CD4-positive, alpha-beta T cell treated with Interleukin-10 for 1 hour (primary cell): ENCODE measurements at regions not wholly inside any gene's neighbourhood (a gene's known extent, or its start where the extent isn't known, plus 50 kb on each side); places are given as distances from the start of the nearest gene placed in this dataset.
A peak's percentile ranks its signal among the peaks of the same experiment; 100 is the strongest.
"Not testable (repeated sequence)": the region's sequence is repeated elsewhere in the genome, so short reads cannot be mapped to it uniquely, and the experiment has no call there.

Source experiments
- DNase-seq: peaks from one replicate; pipeline ENCODE4 v3.0.0-alpha.2; 2020

- no peak for DNase-seq
Measured at GRCh38 chr7:69245646-69246045, 352.6 kb upstream of the AUTS2 start.

GRCh38 chr7:69246758-69247157 lies 351.5 kb upstream of the AUTS2 start:
- no peak for DNase-seq

- DNase-seq: not testable (repeated sequence)
Measured at GRCh38 chr7:69248382-69248828, 349.9 kb upstream of the AUTS2 start.

- DNase-seq: no peak
Measured at GRCh38 chr7:69250958-69251357, 347.3 kb upstream of the AUTS2 start.

- no peak for DNase-seq
Measured at GRCh38 chr7:69254643-69255042, 343.6 kb upstream of the AUTS2 start.

- DNase-seq: peak; percentile 19
Measured at GRCh38 chr7:69256634-69257081, 341.6 kb upstream of the AUTS2 start.

GRCh38 chr7:69257592-69257991 lies 340.7 kb upstream of the AUTS2 start:
- DNase-seq: no peak

GRCh38 chr7:69259445-69259844 lies 338.8 kb upstream of the AUTS2 start:
- DNase-seq: no peak

GRCh38 chr7:69260023-69260422 lies 338.3 kb upstream of the AUTS2 start:
- DNase-seq: no peak

- DNase-seq: no peak
Measured at GRCh38 chr7:69263550-69263949, 334.7 kb upstream of the AUTS2 start.

- no peak for DNase-seq
Measured at GRCh38 chr7:69269806-69270205, 328.5 kb upstream of the AUTS2 start.

- no peak for DNase-seq
Measured at GRCh38 chr7:69272101-69272500, 326.2 kb upstream of the AUTS2 start.

- no peak for DNase-seq
Measured at GRCh38 chr7:69276011-69276729, 322.1 kb upstream of the AUTS2 start.

GRCh38 chr7:69277366-69277765 lies 320.9 kb upstream of the AUTS2 start:
- DNase-seq: no peak

- DNase-seq: no peak
Measured at GRCh38 chr7:69282946-69283345, 315.3 kb upstream of the AUTS2 start.

GRCh38 chr7:69283421-69283820 lies 314.9 kb upstream of the AUTS2 start:
- DNase-seq: no peak

GRCh38 chr7:69285854-69286253 lies 312.4 kb upstream of the AUTS2 start:
- DNase-seq: no peak

- DNase-seq: no peak
Measured at GRCh38 chr7:69295977-69296376, 302.3 kb upstream of the AUTS2 start.

GRCh38 chr7:69301253-69301652 lies 297.0 kb upstream of the AUTS2 start:
- DNase-seq: no peak

GRCh38 chr7:69309601-69310000 lies 288.7 kb upstream of the AUTS2 start:
- no peak for DNase-seq

GRCh38 chr7:69311489-69311888 lies 286.8 kb upstream of the AUTS2 start:
- DNase-seq: no peak

GRCh38 chr7:69313852-69314251 lies 284.4 kb upstream of the AUTS2 start:
- DNase-seq: not testable (repeated sequence)

- no peak for DNase-seq
Measured at GRCh38 chr7:69318794-69319193, 279.5 kb upstream of the AUTS2 start.

- DNase-seq: no peak
Measured at GRCh38 chr7:69328516-69328915, 269.8 kb upstream of the AUTS2 start.

- no peak for DNase-seq
Measured at GRCh38 chr7:69334701-69335100, 263.6 kb upstream of the AUTS2 start.
